Activated CD8-positive, alpha-beta T cell treated with anti-CD3 and anti-CD28 coated beads for 36 hours (primary cell): ENCODE measurements at regions not wholly inside any gene's neighbourhood (a gene's known extent, or its start where the extent isn't known, plus 50 kb on each side); places are given as distances from the start of the nearest gene placed in this dataset.
A peak's percentile ranks its signal among the peaks of the same experiment; 100 is the strongest.
"Not testable (repeated sequence)": the region's sequence is repeated elsewhere in the genome, so short reads cannot be mapped to it uniquely, and the experiment has no call there.

Experiments used
- ATAC-seq: fragments of 200-7000 bp; cut with Tn5 transposase; one replicate; pipeline ENCODE4 v1.10.0; 2021; ENCODE audit warnings: mild to moderate bottlenecking, moderate library complexity
- CTCF ChIA-PET: fragments of 350-600 bp; sonication (Branson Sonifier 250); formaldehyde crosslinking; loops from one replicate; lab custom pipeline; 2021; ENCODE audit warnings: antibody characterized with exemption; lab: Charles Lee
- POLR2A ChIA-PET: fragments of 350-600 bp; sonication (Branson Sonifier 250); formaldehyde crosslinking; loops from one replicate; lab custom pipeline; 2021; ENCODE audit warnings: antibody characterized with exemption; lab: Charles Lee
- DNase-seq: peaks from one replicate; pipeline ENCODE4 v3.0.0-alpha.2; 2020
- H3K27ac Mint-ChIP-seq: one replicate; pipeline ENCODE4 v1.8.0; 2021; ENCODE audit warnings: mild to moderate bottlenecking, mixed read lengths
- H3K27me3 Mint-ChIP-seq: one replicate; pipeline ENCODE4 v1.8.0; 2021; ENCODE audit warnings: mixed read lengths
- H3K36me3 Mint-ChIP-seq: one replicate; pipeline ENCODE4 v1.8.0; 2021; ENCODE audit warnings: low read depth, mixed read lengths
- H3K4me1 Mint-ChIP-seq: one replicate; pipeline ENCODE4 v1.8.0; 2021; ENCODE audit warnings: low read depth, mixed read lengths
- H3K4me3 Mint-ChIP-seq: one replicate; pipeline ENCODE4 v1.8.0; 2021; ENCODE audit warnings: mild to moderate bottlenecking, moderate library complexity, mixed read lengths
- H3K9me3 Mint-ChIP-seq: one replicate; pipeline ENCODE4 v1.8.0; 2021; ENCODE audit warnings: mixed read lengths
- intact Hi-C: fragments of 100-400 bp; cut with micrococcal nuclease; formaldehyde crosslinking; loops from one replicate; pipeline ENCODE4 v1.10.0; 2022
- TF ChIP-seq, protein P1 (sequence below): fragments of 200-600 bp; IDR thresholded peaks from one replicate; pipeline ENCODE4 v1.8.0; 2022; ENCODE audit warnings: antibody characterized with exemption, mild to moderate bottlenecking

DNA sequence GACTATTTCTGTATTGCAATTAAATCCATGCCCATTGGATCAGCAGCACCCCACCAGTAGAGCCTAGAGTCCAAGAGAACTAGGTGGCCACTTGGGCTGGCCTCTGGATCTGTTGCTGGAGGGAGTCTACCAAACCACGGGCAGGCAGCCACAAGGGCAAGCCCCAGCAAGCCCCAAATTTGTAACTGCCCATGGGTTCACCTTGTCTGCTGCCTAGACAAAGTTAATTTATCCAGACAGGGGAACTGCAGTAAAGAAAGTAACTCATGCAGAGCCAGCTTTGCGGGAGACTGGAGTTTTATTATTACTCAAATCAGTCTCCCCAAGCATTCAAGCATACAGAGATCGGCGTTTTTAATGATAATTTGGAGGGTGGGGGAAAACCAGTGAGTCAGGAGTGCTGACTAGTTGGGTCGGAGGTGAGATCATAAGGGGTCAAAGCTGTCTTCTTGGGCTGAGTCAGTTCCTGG, 74.0 kb upstream of the TERB2 start:
- H3K27ac Mint-ChIP-seq, result peak overlapping the region; percentile 73
- intact Hi-C loops, result no loop called here
- peaks cover 5% of the 10 kb centered on the region for H3K27me3 Mint-ChIP-seq
- ATAC-seq, result peak; percentile 92
- ChIA-PET POLR2A (interaction anchor here (1.1 kb wide), 1 partner anchor 10 kb away, joined by 3 read pairs; no protein-coding TSS in a partner anchor), CTCF (interaction anchor here (1.2 kb wide), 2 partner anchors 25 to 29 kb away, joined by 3 read pairs; no protein-coding TSS in a partner anchor)
- peak; percentile 76 for DNase-seq
- H3K36me3 Mint-ChIP-seq, result peaks cover 8% of the 10 kb centered on the region
- peaks cover 28% of the 10 kb centered on the region for H3K4me1 Mint-ChIP-seq
- no peak overlapping the region for H3K4me3 Mint-ChIP-seq
- H3K9me3 Mint-ChIP-seq, result peaks cover 13% of the 10 kb centered on the region
- TF ChIP-seq, protein P1, sequence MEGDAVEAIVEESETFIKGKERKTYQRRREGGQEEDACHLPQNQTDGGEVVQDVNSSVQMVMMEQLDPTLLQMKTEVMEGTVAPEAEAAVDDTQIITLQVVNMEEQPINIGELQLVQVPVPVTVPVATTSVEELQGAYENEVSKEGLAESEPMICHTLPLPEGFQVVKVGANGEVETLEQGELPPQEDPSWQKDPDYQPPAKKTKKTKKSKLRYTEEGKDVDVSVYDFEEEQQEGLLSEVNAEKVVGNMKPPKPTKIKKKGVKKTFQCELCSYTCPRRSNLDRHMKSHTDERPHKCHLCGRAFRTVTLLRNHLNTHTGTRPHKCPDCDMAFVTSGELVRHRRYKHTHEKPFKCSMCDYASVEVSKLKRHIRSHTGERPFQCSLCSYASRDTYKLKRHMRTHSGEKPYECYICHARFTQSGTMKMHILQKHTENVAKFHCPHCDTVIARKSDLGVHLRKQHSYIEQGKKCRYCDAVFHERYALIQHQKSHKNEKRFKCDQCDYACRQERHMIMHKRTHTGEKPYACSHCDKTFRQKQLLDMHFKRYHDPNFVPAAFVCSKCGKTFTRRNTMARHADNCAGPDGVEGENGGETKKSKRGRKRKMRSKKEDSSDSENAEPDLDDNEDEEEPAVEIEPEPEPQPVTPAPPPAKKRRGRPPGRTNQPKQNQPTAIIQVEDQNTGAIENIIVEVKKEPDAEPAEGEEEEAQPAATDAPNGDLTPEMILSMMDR, result no peak

DNA sequence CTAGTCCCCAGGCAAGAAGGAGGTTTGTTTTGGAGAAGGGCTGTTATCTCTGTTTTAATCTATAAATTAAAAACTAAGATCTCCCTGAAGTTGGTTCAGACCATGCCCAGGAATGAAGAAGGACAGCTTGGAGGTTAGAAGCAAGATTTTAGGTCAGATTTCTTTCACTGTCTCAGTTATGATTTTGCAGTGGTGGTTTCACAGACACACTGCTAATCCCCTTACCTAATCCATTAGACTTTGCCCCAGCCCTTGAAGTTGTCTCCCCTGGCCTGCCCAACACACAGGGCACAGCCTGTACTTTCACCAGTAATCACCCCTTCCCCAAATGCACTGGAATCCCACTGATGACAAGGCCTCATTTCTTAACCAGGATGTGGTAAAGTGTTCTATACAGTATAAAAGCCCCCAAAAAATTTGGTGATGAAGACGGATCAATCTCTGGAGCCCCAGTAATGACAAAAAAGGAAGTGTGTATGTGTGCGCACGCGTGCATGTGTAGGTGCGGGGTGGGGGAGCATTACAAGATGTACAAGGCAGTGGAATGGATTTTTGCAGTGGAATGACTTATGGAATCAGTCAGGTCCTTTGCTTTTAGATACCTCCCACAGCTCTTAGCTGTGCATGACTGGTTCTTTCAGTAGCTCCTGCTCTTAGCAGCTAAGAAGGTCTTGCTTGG, 73.1 kb upstream of the TERB2 start:
- ATAC-seq, result peak; percentile 18
- ChIA-PET POLR2A (interaction anchor here (1.1 kb wide), 1 partner anchor 9 kb away, joined by 3 read pairs; no protein-coding TSS in a partner anchor), CTCF (interaction anchor here (1.2 kb wide), 2 partner anchors 24 to 30 kb away, joined by 3 read pairs; no protein-coding TSS in a partner anchor)
- Mint-ChIP-seq H3K9me3 (peaks cover 9% of the 10 kb centered on the region), H3K4me3 (no peak overlapping the region), H3K27ac (peak overlapping the region; percentile 73), H3K36me3 (peaks cover 6% of the 10 kb centered on the region), H3K27me3 (peaks cover 2% of the 10 kb centered on the region), H3K4me1 (peaks cover 28% of the 10 kb centered on the region)
- peak; percentile 41 for DNase-seq
- TF ChIP-seq, protein P1, result no peak
- intact Hi-C loops, result no loop called here

DNA sequence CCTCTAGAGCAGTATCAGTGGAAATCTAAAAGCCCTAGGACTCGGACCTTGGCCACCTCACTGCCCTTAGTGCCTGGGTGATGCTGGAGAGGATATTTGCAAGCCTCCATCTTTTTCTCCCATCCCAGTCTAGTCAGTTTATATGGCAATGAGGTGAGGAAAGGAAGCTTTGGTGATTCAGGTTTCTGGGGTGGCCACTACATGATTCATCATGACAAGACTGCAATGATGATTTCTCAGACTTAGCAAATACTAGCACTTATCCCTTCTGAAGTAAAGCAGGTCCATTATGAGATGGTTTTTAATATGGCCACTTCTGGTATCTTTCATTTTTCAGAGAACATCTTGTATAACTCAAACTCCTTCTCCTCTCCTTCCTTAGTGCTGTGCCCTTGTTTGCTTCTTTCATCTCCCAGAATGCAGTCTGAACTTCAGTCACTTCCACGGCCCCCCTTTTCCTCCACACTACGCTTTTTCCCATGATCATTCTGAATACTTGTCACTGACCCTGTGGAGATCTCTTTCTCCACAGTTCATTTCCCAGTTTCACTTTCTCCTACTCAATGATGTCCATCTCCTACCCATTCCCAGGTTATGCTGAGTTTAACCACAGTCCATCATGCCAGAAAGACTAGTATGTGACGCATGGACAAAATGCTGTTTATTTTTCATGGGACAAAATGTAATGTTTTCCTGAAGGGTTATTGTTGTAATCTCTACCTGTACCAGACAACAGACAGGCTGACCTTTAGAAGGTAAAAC, 57.4 kb upstream of the TERB2 start:
- DNase-seq (peak; percentile 9), ATAC-seq (peak; percentile 43)
- POLR2A ChIA-PET, H3K27me3 Mint-ChIP-seq, intact Hi-C loops, H3K9me3 Mint-ChIP-seq, H3K4me3 Mint-ChIP-seq, H3K36me3 Mint-ChIP-seq, CTCF ChIA-PET: not testable (repeated sequence)
- Mint-ChIP-seq H3K27ac (peak overlapping the region; percentile 25), H3K4me1 (peaks cover 12% of the 10 kb centered on the region)

DNA sequence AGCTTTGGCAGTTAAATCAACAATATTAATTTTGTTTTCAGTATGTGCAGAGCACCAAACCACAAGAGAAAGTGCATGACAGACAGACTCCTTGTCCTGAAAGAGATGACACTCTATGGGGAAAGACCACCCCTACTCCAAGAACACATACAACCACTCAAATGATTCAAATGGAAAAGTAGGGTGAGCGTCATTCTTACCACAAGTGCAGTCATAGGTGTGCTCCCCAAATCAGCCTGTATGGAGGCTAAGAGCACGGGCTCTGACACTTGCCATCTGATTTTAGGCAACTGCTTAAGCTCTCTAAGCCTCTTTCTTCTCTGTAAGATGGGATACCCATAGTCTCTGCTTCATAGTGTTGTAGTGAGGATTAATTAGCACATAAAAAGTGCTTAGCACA, 56.7 kb upstream of the TERB2 start:
- peak; percentile 30 for DNase-seq
- H3K27me3 Mint-ChIP-seq, H3K27ac Mint-ChIP-seq, POLR2A ChIA-PET, CTCF ChIA-PET, H3K4me3 Mint-ChIP-seq, H3K9me3 Mint-ChIP-seq, intact Hi-C loops, H3K36me3 Mint-ChIP-seq: not testable (repeated sequence)
- peaks cover 12% of the 10 kb centered on the region for H3K4me1 Mint-ChIP-seq
- peak; percentile 91 for ATAC-seq

DNA sequence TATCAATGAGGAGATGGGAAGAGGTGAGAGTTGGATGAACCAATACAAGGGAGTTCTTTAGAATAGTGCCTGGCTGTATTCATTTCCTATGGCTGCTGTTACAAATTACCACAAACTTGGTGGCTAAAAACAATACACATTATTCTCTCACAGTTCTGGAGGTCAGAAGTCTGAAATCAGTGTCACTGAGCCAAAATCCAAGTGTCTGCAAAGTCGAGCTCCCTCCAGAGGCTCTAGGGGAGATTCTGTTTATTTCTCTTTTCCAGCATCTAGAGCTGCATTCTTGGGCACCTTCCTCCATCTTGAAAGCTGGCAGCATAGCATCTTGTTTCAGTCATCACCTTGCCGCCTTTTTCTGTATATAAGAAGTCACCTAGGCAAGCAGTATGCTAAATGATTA, 55.7 kb upstream of the TERB2 start:
- DNase-seq, H3K4me3 Mint-ChIP-seq, H3K9me3 Mint-ChIP-seq, H3K27ac Mint-ChIP-seq, H3K27me3 Mint-ChIP-seq, POLR2A ChIA-PET, H3K4me1 Mint-ChIP-seq, intact Hi-C loops, ATAC-seq, H3K36me3 Mint-ChIP-seq: not testable (repeated sequence)
- CTCF ChIA-PET, result interaction anchor here (1.8 kb wide), 1 partner anchor 47 kb away, joined by 5 read pairs; no protein-coding TSS in a partner anchor

DNA sequence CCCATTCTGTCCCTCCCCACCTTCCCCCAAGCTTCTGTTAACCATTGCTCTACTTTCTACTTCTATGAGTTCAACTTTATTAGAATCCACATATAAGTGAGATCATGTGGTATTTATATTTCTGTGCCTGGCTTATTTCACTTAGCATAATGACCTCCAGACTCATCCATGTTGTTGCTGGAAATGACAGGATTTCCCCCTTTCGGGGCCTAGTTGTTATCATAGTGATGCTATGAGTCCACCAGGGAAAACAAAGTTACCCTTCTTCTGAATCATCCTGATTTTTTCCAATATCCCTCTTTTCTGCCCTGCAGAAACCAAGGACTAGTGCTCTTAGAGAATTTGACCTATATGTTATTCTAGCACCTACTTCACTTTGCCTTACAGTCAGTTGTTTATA, 53.2 kb upstream of the TERB2 start:
- H3K4me1 Mint-ChIP-seq, CTCF ChIA-PET, intact Hi-C loops, H3K36me3 Mint-ChIP-seq, DNase-seq, POLR2A ChIA-PET, H3K4me3 Mint-ChIP-seq, H3K27me3 Mint-ChIP-seq, H3K9me3 Mint-ChIP-seq, ATAC-seq, H3K27ac Mint-ChIP-seq: not testable (repeated sequence)

DNA sequence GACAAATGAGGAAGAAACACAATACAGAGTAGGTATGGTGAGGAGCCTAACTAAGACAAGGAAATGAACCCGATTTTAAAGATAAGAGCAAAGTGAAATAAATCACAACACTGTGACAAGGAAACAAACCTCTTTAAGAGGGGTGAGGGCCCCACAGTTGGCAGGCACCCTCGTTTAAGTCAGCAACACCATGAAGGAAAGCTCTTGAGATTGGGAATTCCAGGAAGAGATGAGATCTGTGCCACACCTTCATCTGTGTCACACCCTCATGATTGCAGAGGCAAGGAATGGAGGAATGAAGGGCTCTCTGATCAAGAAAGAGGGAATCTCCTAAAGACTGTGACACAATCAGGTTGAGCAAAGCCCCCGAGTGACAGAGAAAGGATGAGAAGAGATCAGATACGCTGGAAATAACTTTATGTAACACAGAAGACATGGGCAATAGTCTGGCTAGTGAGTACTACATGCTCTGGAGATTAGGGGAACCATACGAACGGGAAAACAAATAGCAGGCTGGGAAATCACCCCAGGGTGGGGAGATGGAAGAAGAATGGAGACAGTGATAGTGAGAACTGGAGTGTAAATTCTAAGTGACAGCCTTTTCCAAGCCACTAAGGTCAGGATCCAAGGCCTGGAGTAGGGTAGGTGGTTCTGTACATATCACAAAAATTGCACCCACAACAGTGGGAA, 51.7 kb upstream of the TERB2 start:
- H3K4me3 Mint-ChIP-seq, H3K27me3 Mint-ChIP-seq, H3K4me1 Mint-ChIP-seq, H3K27ac Mint-ChIP-seq, H3K36me3 Mint-ChIP-seq, DNase-seq, CTCF ChIA-PET, ATAC-seq, intact Hi-C loops, H3K9me3 Mint-ChIP-seq, POLR2A ChIA-PET: not testable (repeated sequence)
